ENCODE measurements at regions not wholly inside any gene's neighbourhood (a gene's known extent, or its start where the extent isn't known, plus 50 kb on each side); places are given as distances from the start of the nearest gene placed in this dataset.

GRCh38 chr10:1968257-1969033, 231.1 kb upstream of the ADARB2 start:
- no peak overlapping the region for H3K4me3 ChIP-seq
- no peaks in the 10 kb centered on the region for H3K36me3 ChIP-seq
- TF ChIP-seq, protein P1, sequence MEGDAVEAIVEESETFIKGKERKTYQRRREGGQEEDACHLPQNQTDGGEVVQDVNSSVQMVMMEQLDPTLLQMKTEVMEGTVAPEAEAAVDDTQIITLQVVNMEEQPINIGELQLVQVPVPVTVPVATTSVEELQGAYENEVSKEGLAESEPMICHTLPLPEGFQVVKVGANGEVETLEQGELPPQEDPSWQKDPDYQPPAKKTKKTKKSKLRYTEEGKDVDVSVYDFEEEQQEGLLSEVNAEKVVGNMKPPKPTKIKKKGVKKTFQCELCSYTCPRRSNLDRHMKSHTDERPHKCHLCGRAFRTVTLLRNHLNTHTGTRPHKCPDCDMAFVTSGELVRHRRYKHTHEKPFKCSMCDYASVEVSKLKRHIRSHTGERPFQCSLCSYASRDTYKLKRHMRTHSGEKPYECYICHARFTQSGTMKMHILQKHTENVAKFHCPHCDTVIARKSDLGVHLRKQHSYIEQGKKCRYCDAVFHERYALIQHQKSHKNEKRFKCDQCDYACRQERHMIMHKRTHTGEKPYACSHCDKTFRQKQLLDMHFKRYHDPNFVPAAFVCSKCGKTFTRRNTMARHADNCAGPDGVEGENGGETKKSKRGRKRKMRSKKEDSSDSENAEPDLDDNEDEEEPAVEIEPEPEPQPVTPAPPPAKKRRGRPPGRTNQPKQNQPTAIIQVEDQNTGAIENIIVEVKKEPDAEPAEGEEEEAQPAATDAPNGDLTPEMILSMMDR (IDR thresholded peaks at IDR 0.05; ENCODE audit: low read depth, low read length): no peak
- no peak overlapping the region for H3K27ac ChIP-seq
- H3K27me3 ChIP-seq: no peaks in the 10 kb centered on the region
- no peaks in the 10 kb centered on the region for H3K4me1 ChIP-seq (ENCODE audit: low read depth)
- H3K9me3 ChIP-seq (ENCODE audit: low read depth): no peaks in the 10 kb centered on the region
- DNase-seq (ENCODE audit: low read depth in 1 of 2, low spot score in 1 of 2): no peak

- TF ChIP-seq, protein P1 (IDR thresholded peaks at IDR 0.05; ENCODE audit: low read depth, low read length): no peak
- Histone ChIP-seq H3K9me3 (ENCODE audit: low read depth) (no peaks in the 10 kb centered on the region), H3K4me1 (ENCODE audit: low read depth) (no peaks in the 10 kb centered on the region), H3K27me3 (no peaks in the 10 kb centered on the region), H3K27ac (no peak overlapping the region), H3K4me3 (no peak overlapping the region), H3K36me3 (no peaks in the 10 kb centered on the region)
- DNase-seq (ENCODE audit: low read depth in 1 of 2, low spot score in 1 of 2): no peak
Observed at GRCh38 chr10:1966712-1967376, 229.5 kb upstream of the ADARB2 start.

GRCh38 chr10:1964476-1964875, 227.2 kb upstream of the ADARB2 start:
- TF ChIP-seq, protein P1 (IDR thresholded peaks at IDR 0.05; ENCODE audit: low read depth, low read length): no peak
- DNase-seq (ENCODE audit: low read depth in 1 of 2, low spot score in 1 of 2): no peak
- Histone ChIP-seq H3K9me3 (ENCODE audit: low read depth) (no peaks in the 10 kb centered on the region), H3K4me1 (ENCODE audit: low read depth) (no peaks in the 10 kb centered on the region), H3K36me3 (no peaks in the 10 kb centered on the region), H3K4me3 (no peak overlapping the region), H3K27me3 (no peaks in the 10 kb centered on the region), H3K27ac (no peak overlapping the region)

DNA sequence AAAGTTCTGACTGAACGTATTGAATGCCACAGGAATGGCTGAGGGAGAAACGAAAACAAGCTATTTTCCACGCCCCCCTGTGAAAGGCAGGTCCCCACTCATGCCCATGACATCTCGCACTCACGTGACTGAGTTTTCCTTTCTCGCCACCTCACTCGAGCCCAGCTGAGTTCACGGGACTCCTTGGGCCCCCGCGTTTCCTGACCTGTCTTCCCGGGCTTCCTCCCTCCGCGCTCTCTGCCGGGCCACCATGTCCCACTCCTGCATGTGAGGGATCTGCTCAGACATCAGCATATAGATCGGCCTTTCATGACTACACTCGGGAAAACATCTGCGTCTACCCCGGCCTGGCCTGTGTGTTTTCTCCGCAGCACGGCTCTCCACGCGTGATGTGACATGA, 226.0 kb upstream of the ADARB2 start:
- Histone ChIP-seq H3K4me1 (ENCODE audit: low read depth) (no peaks in the 10 kb centered on the region), H3K4me3 (no peak overlapping the region), H3K27me3 (no peaks in the 10 kb centered on the region), H3K36me3 (no peaks in the 10 kb centered on the region), H3K9me3 (ENCODE audit: low read depth) (no peaks in the 10 kb centered on the region), H3K27ac (no peak overlapping the region)
- TF ChIP-seq, protein P1 (IDR thresholded peaks at IDR 0.05; ENCODE audit: low read depth, low read length): no peak
- DNase-seq (ENCODE audit: low read depth in 1 of 2, low spot score in 1 of 2): no peak

- TF ChIP-seq, protein P1 (IDR thresholded peaks at IDR 0.05; ENCODE audit: low read depth, low read length): no peak
- DNase-seq (ENCODE audit: low read depth in 1 of 2, low spot score in 1 of 2): no peak
- H3K9me3 ChIP-seq (ENCODE audit: low read depth): no peaks in the 10 kb centered on the region
- H3K27me3 ChIP-seq: no peaks in the 10 kb centered on the region
- no peak overlapping the region for H3K27ac ChIP-seq
- no peaks in the 10 kb centered on the region for H3K4me1 ChIP-seq (ENCODE audit: low read depth)
- no peaks in the 10 kb centered on the region for H3K36me3 ChIP-seq
- no peak overlapping the region for H3K4me3 ChIP-seq
Observed at GRCh38 chr10:1961989-1962388, 224.7 kb upstream of the ADARB2 start.

All from cardiac muscle cell (in vitro differentiated cells and primary cell).